ENCODE measurements at regions not wholly inside any gene's neighbourhood (a gene's known extent, or its start where the extent isn't known, plus 50 kb on each side); places are given as distances from the start of the nearest gene placed in this dataset.

- H3K9me3 ChIP-seq (ENCODE audit: low read length), result no peaks in the 10 kb centered on the region
- TF ChIP-seq POLR2AphosphoS5 (IDR thresholded peaks at IDR 0.05), result no peak
- no peak overlapping the region for H3K27ac ChIP-seq (ENCODE audit: low read length)
- no peaks in the 10 kb centered on the region for H3F3A ChIP-seq (ENCODE audit: insufficient read depth, low read length, poor library complexity, severe bottlenecking)
- no peaks in the 10 kb centered on the region for H3K79me2 ChIP-seq (replicated peaks; ENCODE audit: insufficient read depth, low read length)
- no peaks in the 10 kb centered on the region for H4K20me1 ChIP-seq (ENCODE audit: insufficient read depth)
- no peaks in the 10 kb centered on the region for H3K36me3 ChIP-seq (ENCODE audit: insufficient read depth, low read length)
- no peaks in the 10 kb centered on the region for H3K27me3 ChIP-seq (ENCODE audit: insufficient read depth, low read depth, low read length)
- H2AFZ ChIP-seq (ENCODE audit: low read depth, low read length), result no peak overlapping the region
- no peak overlapping the region for H3K4me2 ChIP-seq (ENCODE audit: low read length)
- no peaks in the 10 kb centered on the region for H3K9me2 ChIP-seq (ENCODE audit: insufficient read depth, low read length)
- no peak overlapping the region for H3K9ac ChIP-seq (ENCODE audit: low read length)
- H3K4me3 ChIP-seq (ENCODE audit: low read length), result no peak overlapping the region
These were observed 70.1 kb upstream of the COL1A2 start for GRCh38 chr7:94324380-94325121.

DNA sequence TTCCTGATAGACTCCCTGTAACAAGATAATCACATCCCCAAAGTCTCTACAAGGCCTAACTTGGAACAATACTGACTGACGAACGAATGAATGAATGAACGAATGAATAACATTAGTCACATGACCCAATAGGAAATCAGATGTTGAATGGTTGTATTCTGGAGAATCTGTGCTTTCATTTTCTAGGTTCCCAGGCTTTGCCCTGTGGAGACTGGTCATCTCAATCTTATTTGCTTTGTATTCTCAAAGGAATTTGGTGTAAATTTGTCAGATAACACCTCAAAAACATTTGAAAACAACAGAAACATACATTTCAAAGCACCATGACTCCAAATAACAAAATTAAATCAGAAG lies 69.6 kb upstream of the COL1A2 start:
- H3K9ac ChIP-seq (ENCODE audit: low read length), result no peak overlapping the region
- no peaks in the 10 kb centered on the region for H3K27me3 ChIP-seq (ENCODE audit: insufficient read depth, low read depth, low read length)
- no peaks in the 10 kb centered on the region for H3K9me2 ChIP-seq (ENCODE audit: insufficient read depth, low read length)
- H3K27ac ChIP-seq (ENCODE audit: low read length), result no peak overlapping the region
- no peak overlapping the region for H3K4me3 ChIP-seq (ENCODE audit: low read length)
- no peaks in the 10 kb centered on the region for H3K79me2 ChIP-seq (replicated peaks; ENCODE audit: insufficient read depth, low read length)
- no peak overlapping the region for H2AFZ ChIP-seq (ENCODE audit: low read depth, low read length)
- TF ChIP-seq POLR2AphosphoS5 (IDR thresholded peaks at IDR 0.05), result no peak
- H3F3A ChIP-seq (ENCODE audit: insufficient read depth, low read length, poor library complexity, severe bottlenecking), result no peaks in the 10 kb centered on the region
- H3K36me3 ChIP-seq (ENCODE audit: insufficient read depth, low read length), result no peaks in the 10 kb centered on the region
- H3K9me3 ChIP-seq (ENCODE audit: low read length), result no peaks in the 10 kb centered on the region
- H3K4me2 ChIP-seq (ENCODE audit: low read length), result no peak overlapping the region
- no peaks in the 10 kb centered on the region for H4K20me1 ChIP-seq (ENCODE audit: insufficient read depth)

GRCh38 chr7:94330269-94331020 lies 64.2 kb upstream of the COL1A2 start:
- no peaks in the 10 kb centered on the region for H3F3A ChIP-seq (ENCODE audit: insufficient read depth, low read length, poor library complexity, severe bottlenecking)
- no peaks in the 10 kb centered on the region for H3K79me2 ChIP-seq (replicated peaks; ENCODE audit: insufficient read depth, low read length)
- no peaks in the 10 kb centered on the region for H3K9me3 ChIP-seq (ENCODE audit: low read length)
- H3K9me2 ChIP-seq (ENCODE audit: insufficient read depth, low read length), result no peaks in the 10 kb centered on the region
- peak overlapping the region; percentile 27 for H3K9ac ChIP-seq (ENCODE audit: low read length)
- H3K36me3 ChIP-seq (ENCODE audit: insufficient read depth, low read length), result no peaks in the 10 kb centered on the region
- H3K4me3 ChIP-seq (ENCODE audit: low read length), result peak overlapping the region; percentile 28
- H3K27me3 ChIP-seq (ENCODE audit: insufficient read depth, low read depth, low read length), result no peaks in the 10 kb centered on the region
- H4K20me1 ChIP-seq (ENCODE audit: insufficient read depth), result no peaks in the 10 kb centered on the region
- no peak overlapping the region for H2AFZ ChIP-seq (ENCODE audit: low read depth, low read length)
- TF ChIP-seq EZH2 (IDR thresholded peaks at IDR 0.05; ENCODE audit: borderline replicate concordance, insufficient read depth, low read length, poor library complexity, severe bottlenecking), result no peak
- TF ChIP-seq RAD21 (conservative IDR thresholded peaks at IDR 0.05), result peak; percentile 30
- peak; percentile 57 for TF ChIP-seq POLR2AphosphoS5 (IDR thresholded peaks at IDR 0.05)
- peak; percentile 76 for TF ChIP-seq EP300 (conservative IDR thresholded peaks at IDR 0.05; ENCODE audit: poor library complexity, severe bottlenecking)
- peak overlapping the region; percentile 75 for H3K27ac ChIP-seq (ENCODE audit: low read length)
- no peak overlapping the region for H3K4me2 ChIP-seq (ENCODE audit: low read length)

GRCh38 chr7:94332571-94332970 lies 62.1 kb upstream of the COL1A2 start:
- H3K27me3 ChIP-seq (ENCODE audit: insufficient read depth, low read depth, low read length), result no peaks in the 10 kb centered on the region
- H3K27ac ChIP-seq (ENCODE audit: low read length), result no peak overlapping the region
- no peak overlapping the region for H3K4me2 ChIP-seq (ENCODE audit: low read length)
- H3K4me3 ChIP-seq (ENCODE audit: low read length), result no peak overlapping the region
- no peak for TF ChIP-seq CTCF (IDR thresholded peaks at IDR 0.05; ENCODE audit: poor library complexity, severe bottlenecking)
- no peak for TF ChIP-seq RAD21 (conservative IDR thresholded peaks at IDR 0.05)
- TF ChIP-seq TAF1 (IDR thresholded peaks at IDR 0.05; ENCODE audit: low read depth), result no peak
- TF ChIP-seq EP300 (conservative IDR thresholded peaks at IDR 0.05; ENCODE audit: poor library complexity, severe bottlenecking), result no peak
- TF ChIP-seq SMC3 (conservative IDR thresholded peaks at IDR 0.05; ENCODE audit: poor library complexity), result no peak
- no peak for TF ChIP-seq EZH2 (IDR thresholded peaks at IDR 0.05; ENCODE audit: borderline replicate concordance, insufficient read depth, low read length, poor library complexity, severe bottlenecking)
- H3K36me3 ChIP-seq (ENCODE audit: insufficient read depth, low read length), result no peaks in the 10 kb centered on the region
- H3K9ac ChIP-seq (ENCODE audit: low read length), result no peak overlapping the region
- H4K20me1 ChIP-seq (ENCODE audit: insufficient read depth), result no peaks in the 10 kb centered on the region
- H3F3A ChIP-seq (ENCODE audit: insufficient read depth, low read length, poor library complexity, severe bottlenecking), result no peaks in the 10 kb centered on the region
- no peaks in the 10 kb centered on the region for H3K9me2 ChIP-seq (ENCODE audit: insufficient read depth, low read length)
- no peak overlapping the region for H2AFZ ChIP-seq (ENCODE audit: low read depth, low read length)
- H3K79me2 ChIP-seq (replicated peaks; ENCODE audit: insufficient read depth, low read length), result no peaks in the 10 kb centered on the region
- H3K9me3 ChIP-seq (ENCODE audit: low read length), result no peaks in the 10 kb centered on the region
